C1 segment of cervical spinal cord (tissue), 14 donors: ENCODE measurements at regions not wholly inside any gene's neighbourhood (a gene's known extent, or its start where the extent isn't known, plus 50 kb on each side); places are given as distances from the start of the nearest gene placed in this dataset.
"Not testable (repeated sequence)": the region's sequence is repeated elsewhere in the genome, so short reads cannot be mapped to it uniquely, and the experiment has no call there.

Source experiments
- DNase-seq, 14 donors: peaks; one replicate each; lab custom pipeline; 2025; lab: John Stamatoyannopoulos, UW

GRCh38 chr6:82507112-82507511 is 143.5 kb downstream of the TPBG start:
- DNase-seq, result no peak

- DNase-seq, result no peak
Measured at GRCh38 chr6:82511546-82511945, 147.9 kb downstream of the TPBG start.

GRCh38 chr6:82517896-82518295 is 154.3 kb downstream of the TPBG start:
- not testable (repeated sequence) for DNase-seq

GRCh38 chr6:82521369-82521768 is 157.8 kb downstream of the TPBG start:
- DNase-seq, result no peak

- DNase-seq, result no peak
Measured at GRCh38 chr6:82521861-82522260, 158.2 kb downstream of the TPBG start.

- no peak for DNase-seq
Measured at GRCh38 chr6:82524031-82524430, 160.4 kb downstream of the TPBG start.

- DNase-seq, result no peak
Measured at GRCh38 chr6:82525775-82526495, 162.3 kb downstream of the TPBG start.

GRCh38 chr6:82529960-82530460 is 166.4 kb downstream of the TPBG start:
- not testable (repeated sequence) for DNase-seq

- DNase-seq, result no peak
Measured at GRCh38 chr6:82534876-82535275, 171.3 kb downstream of the TPBG start.

- DNase-seq, result not testable (repeated sequence)
Measured at GRCh38 chr6:82549480-82549879, 185.9 kb downstream of the TPBG start.

GRCh38 chr6:82551311-82551710 is 187.7 kb downstream of the TPBG start:
- not testable (repeated sequence) for DNase-seq

GRCh38 chr6:82551831-82552230 is 188.2 kb downstream of the TPBG start:
- DNase-seq, result no peak

GRCh38 chr6:82553863-82554531 is 190.4 kb downstream of the TPBG start:
- no peak for DNase-seq

- DNase-seq, result no peak
Measured at GRCh38 chr6:82554666-82555065, 191.0 kb downstream of the TPBG start.

- DNase-seq, result no peak
Measured at GRCh38 chr6:82555801-82556200, 192.2 kb downstream of the TPBG start.

- DNase-seq, result not testable (repeated sequence)
Measured at GRCh38 chr6:82558531-82558930, 194.9 kb downstream of the TPBG start.

- no peak for DNase-seq
Measured at GRCh38 chr6:82567621-82568020, 204.0 kb downstream of the TPBG start.

GRCh38 chr6:82568290-82568993 is 204.8 kb downstream of the TPBG start:
- peak in 6 of 14 donors; percentile 6 to 23 (median 16) for DNase-seq

- no peak for DNase-seq
Measured at GRCh38 chr6:82569022-82569421, 205.4 kb downstream of the TPBG start.

- no peak for DNase-seq
Measured at GRCh38 chr6:82570083-82570482, 206.5 kb downstream of the TPBG start.

GRCh38 chr6:82571455-82571854 is 207.8 kb downstream of the TPBG start:
- DNase-seq, result peak in 2 of 14 donors; percentile 6 to 9

GRCh38 chr6:82573254-82573972 is 209.8 kb downstream of the TPBG start:
- DNase-seq, result no peak
